K562 (cell line): ENCODE measurements at regions not wholly inside any gene's neighbourhood (a gene's known extent, or its start where the extent isn't known, plus 50 kb on each side); places are given as distances from the start of the nearest gene placed in this dataset.

Experiments
- BCOR ChIP-seq: fragments of 450-650 bp; IDR thresholded peaks from 2 replicates; pipeline ENCODE4 v1.6.1; 2016
- HCFC1 ChIP-seq: IDR thresholded peaks from 2 replicates; pipeline ENCODE4 v1.6.1; 2012; ENCODE audit warnings: low read depth, low read length, improper control_type of control experiment
- HDGF ChIP-seq: fragments of 450-650 bp; IDR thresholded peaks from 2 replicates; pipeline ENCODE4 v1.6.1; 2016
- KAT8 ChIP-seq: fragments of 450-650 bp; IDR thresholded peaks from 2 replicates; pipeline ENCODE4 v1.6.1; 2016; ENCODE audit warnings: low read depth, mild to moderate bottlenecking
- SIX5 ChIP-seq, 2 experiments: IDR thresholded peaks; 2 replicates each; pipeline ENCODE4 v1.6.1; 2011; ENCODE audit warnings: low read length in 2 of 2, borderline replicate concordance in 1 of 2, low read depth in 1 of 2, mild to moderate bottlenecking in 1 of 2, moderate library complexity in 1 of 2; ENCODE audit not compliant: insufficient read depth in 1 of 2
- SPI1 ChIP-seq: IDR thresholded peaks from 2 replicates; pipeline ENCODE4 v1.6.1; 2011; ENCODE audit warnings: low read depth, low read length, control low read depth, borderline replicate concordance
- STAT5B ChIP-seq: fragments of 250-450 bp; sonication (Bioruptor Pico); IDR thresholded peaks from 2 replicates; pipeline ENCODE4 v1.8.0; 2021; ENCODE audit warnings: mild to moderate bottlenecking, inconsistent platforms
- TAF9B ChIP-seq: fragments of 450-650 bp; IDR thresholded peaks from 2 replicates; pipeline ENCODE4 v1.6.1; 2018; ENCODE audit warnings: mild to moderate bottlenecking; ENCODE audit not compliant: partially characterized antibody
- ZBTB40 ChIP-seq, 2 experiments: fragments of 450-650 bp in 1 of 2; sonication (generic) in 1 of 2; formaldehyde crosslinking in 1 of 2; IDR thresholded peaks; 2 replicates each; pipeline versions ENCODE4 v1.7.1 to v1.9.0; 2016 to 2022; ENCODE audit warnings: inconsistent platforms in 1 of 2, mild to moderate bottlenecking in 1 of 2, missing genetic modification reagents in 1 of 2
- ZNF282 ChIP-seq: sonication (generic); formaldehyde crosslinking; IDR thresholded peaks from 2 replicates; pipeline ENCODE4 v1.8.1; 2023; ENCODE audit warnings: missing genetic modification reagents
- ZZZ3 ChIP-seq: fragments of 450-650 bp; IDR thresholded peaks from 2 replicates; pipeline ENCODE4 v1.6.1; 2016; ENCODE audit warnings: antibody characterized with exemption, mild to moderate bottlenecking, moderate library complexity

DNA sequence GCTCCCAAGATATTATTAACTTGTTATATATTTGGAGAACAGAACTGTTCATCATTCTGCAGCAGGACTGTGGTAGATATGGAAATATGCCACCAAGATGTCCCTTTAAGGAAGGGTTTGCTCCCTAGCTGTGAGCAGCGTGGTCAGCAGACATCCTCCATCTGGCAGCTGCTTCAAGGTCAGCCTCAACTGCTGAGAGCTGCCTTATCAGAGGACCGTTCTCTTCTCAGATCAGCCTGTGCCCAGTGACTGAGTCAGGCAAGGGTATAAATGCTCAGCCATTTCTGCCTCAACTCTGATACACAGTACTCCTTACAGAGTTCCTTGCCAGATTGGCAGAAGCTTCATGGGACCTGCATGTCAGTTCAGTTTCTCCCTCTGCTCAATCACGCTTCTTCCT, 63.4 kb upstream of the MAGEB2 start (continued):
- no peak for TF ChIP-seq ZBTB40 (IDR thresholded peaks at IDR 0.05)
- TF ChIP-seq ZBTB40 (CRISPR knock-in tag; IDR thresholded peaks at IDR 0.05), result no peak
- no peak for TF ChIP-seq KAT8
- no peak for TF ChIP-seq STAT5B
- TF ChIP-seq ZZZ3, result no peak
- no peak for TF ChIP-seq SIX5 (IDR thresholded peaks at IDR 0.05; ENCODE audit: borderline replicate concordance in 1 of 2, insufficient read depth in 1 of 2, low read depth in 1 of 2, low read length in 2 of 2)
- TF ChIP-seq SPI1, result no peak
- TF ChIP-seq HCFC1, result no peak
- no peak for TF ChIP-seq HDGF
- TF ChIP-seq TAF9B, result no peak
- no peak for TF ChIP-seq ZNF282
- no peak for TF ChIP-seq BCOR
